ENCODE measurements at regions not wholly inside any gene's neighbourhood (a gene's known extent, or its start where the extent isn't known, plus 50 kb on each side); places are given as distances from the start of the nearest gene placed in this dataset.
"Not testable (repeated sequence)": the region's sequence is repeated elsewhere in the genome, so short reads cannot be mapped to it uniquely, and the experiment has no call there.

DNA sequence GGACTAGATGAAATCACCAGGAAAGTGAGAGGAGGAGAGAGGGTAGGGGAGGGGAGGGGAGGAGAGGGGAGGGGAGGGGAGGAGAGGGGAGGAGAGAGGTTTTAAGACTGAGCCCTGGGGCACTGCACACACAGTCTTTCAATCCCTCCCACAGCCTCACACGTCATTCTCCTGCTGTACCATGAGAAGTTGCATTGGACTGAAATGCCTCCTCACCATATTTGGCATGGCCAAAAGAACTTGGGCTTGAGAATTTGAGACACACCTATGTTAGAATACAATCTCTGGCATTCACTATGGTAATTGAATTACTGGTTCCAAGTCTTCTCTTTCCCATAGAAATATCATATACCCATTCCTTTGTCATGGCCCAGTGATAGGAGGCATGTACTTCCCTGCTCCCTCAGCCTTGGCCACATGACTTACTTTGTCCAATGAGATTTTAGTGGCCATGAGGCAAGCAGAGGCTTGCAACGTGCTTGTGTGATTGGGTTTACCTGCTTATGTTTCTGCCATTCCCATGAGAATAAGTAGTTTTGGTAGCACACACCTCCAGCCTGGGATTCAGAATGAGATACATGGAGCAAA lies 133.3 kb upstream of the SMARCA2 start:
- Histone ChIP-seq H3K36me3 (ENCODE audit: insufficient read depth, low read length) (no peaks in the 10 kb centered on the region), H3K4me1 (ENCODE audit: control insufficient read depth, insufficient read depth, low read length) (no peaks in the 10 kb centered on the region), H3K4me3 (ENCODE audit: low read length) (no peak overlapping the region), H3K9ac (ENCODE audit: low read depth, low read length) (no peak overlapping the region), H3K4me2 (ENCODE audit: low read length) (no peak overlapping the region), H3K9me3 (replicated peaks; ENCODE audit: low read length) (no peaks in the 10 kb centered on the region), H3K27me3 (ENCODE audit: control insufficient read depth, insufficient read depth, low read length) (no peaks in the 10 kb centered on the region)

- no peaks in the 10 kb centered on the region for H3K9me3 ChIP-seq (replicated peaks; ENCODE audit: low read length)
- no peak overlapping the region for H3K4me2 ChIP-seq (ENCODE audit: low read length)
- H3K27me3 ChIP-seq (ENCODE audit: control insufficient read depth, insufficient read depth, low read length), result no peaks in the 10 kb centered on the region
- no peak overlapping the region for H3K4me3 ChIP-seq (ENCODE audit: low read length)
- H3K36me3 ChIP-seq (ENCODE audit: insufficient read depth, low read length), result no peaks in the 10 kb centered on the region
- H3K4me1 ChIP-seq (ENCODE audit: control insufficient read depth, insufficient read depth, low read length), result no peaks in the 10 kb centered on the region
- no peak overlapping the region for H3K9ac ChIP-seq (ENCODE audit: low read depth, low read length)
These were observed 132.3 kb upstream of the SMARCA2 start for GRCh38 chr9:1882711-1883403.

DNA sequence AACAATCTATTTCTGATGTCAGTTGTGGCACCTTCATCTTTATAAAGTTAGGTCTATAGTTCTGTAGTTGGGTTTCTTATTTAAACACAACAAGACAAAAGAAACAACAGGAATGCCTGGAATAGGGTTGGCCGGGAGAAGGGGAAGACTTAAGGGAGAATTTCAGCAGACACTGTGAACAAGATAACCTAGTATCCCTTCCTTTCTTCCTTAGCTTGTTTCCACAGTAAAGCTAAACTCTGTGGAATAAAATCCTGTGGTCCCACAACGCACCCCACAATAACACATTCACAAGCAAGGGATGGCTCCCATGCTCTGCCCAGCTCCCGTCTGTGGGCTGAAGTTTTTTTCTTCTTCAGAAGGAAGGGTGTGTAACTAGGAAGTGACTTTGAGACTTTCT lies 124.9 kb upstream of the SMARCA2 start:
- H3K4me1 ChIP-seq (ENCODE audit: control insufficient read depth, insufficient read depth, low read length), result no peaks in the 10 kb centered on the region
- H3K36me3 ChIP-seq (ENCODE audit: insufficient read depth, low read length), result no peaks in the 10 kb centered on the region
- no peak overlapping the region for H3K4me3 ChIP-seq (ENCODE audit: low read length)
- no peak overlapping the region for H3K9ac ChIP-seq (ENCODE audit: low read depth, low read length)
- no peak overlapping the region for H3K4me2 ChIP-seq (ENCODE audit: low read length)
- no peaks in the 10 kb centered on the region for H3K9me3 ChIP-seq (replicated peaks; ENCODE audit: low read length)
- no peaks in the 10 kb centered on the region for H3K27me3 ChIP-seq (ENCODE audit: control insufficient read depth, insufficient read depth, low read length)

DNA sequence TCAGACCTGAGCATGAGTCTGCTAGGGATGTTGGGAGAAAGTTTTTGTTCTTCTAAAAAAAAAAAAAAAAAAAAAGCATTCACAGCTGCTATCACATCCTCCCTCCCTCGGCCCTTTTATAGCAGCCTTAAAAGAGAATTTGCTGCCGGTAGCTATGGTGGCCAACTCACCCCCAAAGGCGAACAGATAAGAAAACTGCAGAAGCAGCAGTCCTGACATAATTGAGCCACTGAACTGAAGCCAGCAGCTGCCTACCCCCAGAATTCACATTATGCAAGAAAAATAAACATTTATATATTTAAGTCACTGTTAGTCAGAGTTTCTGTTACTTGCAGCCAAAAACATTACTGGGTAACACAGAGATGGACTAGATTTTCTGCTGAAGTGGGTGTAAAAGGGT lies 124.3 kb upstream of the SMARCA2 start:
- H3K4me3 ChIP-seq (ENCODE audit: low read length), result no peak overlapping the region

GRCh38 chr9:1903080-1903704 lies 112.0 kb upstream of the SMARCA2 start:
- H3K4me1 ChIP-seq (ENCODE audit: control insufficient read depth, insufficient read depth, low read length); H3K4me3 ChIP-seq (ENCODE audit: low read length); H3K27me3 ChIP-seq (ENCODE audit: control insufficient read depth, insufficient read depth, low read length); H3K36me3 ChIP-seq (ENCODE audit: insufficient read depth, low read length); H3K9ac ChIP-seq (ENCODE audit: low read depth, low read length); H3K9me3 ChIP-seq (replicated peaks; ENCODE audit: low read length); H3K4me2 ChIP-seq (ENCODE audit: low read length): not testable (repeated sequence)

More for the DNA sequence above, 124.3 kb upstream of the SMARCA2 start:
- no peaks in the 10 kb centered on the region for H3K4me1 ChIP-seq (ENCODE audit: control insufficient read depth, insufficient read depth, low read length)
- H3K9me3 ChIP-seq (replicated peaks; ENCODE audit: low read length), result no peaks in the 10 kb centered on the region
- no peaks in the 10 kb centered on the region for H3K36me3 ChIP-seq (ENCODE audit: insufficient read depth, low read length)
- H3K9ac ChIP-seq (ENCODE audit: low read depth, low read length), result no peak overlapping the region
- no peaks in the 10 kb centered on the region for H3K27me3 ChIP-seq (ENCODE audit: control insufficient read depth, insufficient read depth, low read length)
- no peak overlapping the region for H3K4me2 ChIP-seq (ENCODE audit: low read length)

GRCh38 chr9:1907465-1907864 lies 107.7 kb upstream of the SMARCA2 start:
- no peak overlapping the region for H3K9ac ChIP-seq (ENCODE audit: low read depth, low read length)
- no peaks in the 10 kb centered on the region for H3K27me3 ChIP-seq (ENCODE audit: control insufficient read depth, insufficient read depth, low read length)
- no peak overlapping the region for H3K4me3 ChIP-seq (ENCODE audit: low read length)
- H3K36me3 ChIP-seq (ENCODE audit: insufficient read depth, low read length), result no peaks in the 10 kb centered on the region
- no peaks in the 10 kb centered on the region for H3K4me1 ChIP-seq (ENCODE audit: control insufficient read depth, insufficient read depth, low read length)
- no peaks in the 10 kb centered on the region for H3K9me3 ChIP-seq (replicated peaks; ENCODE audit: low read length)
- no peak overlapping the region for H3K4me2 ChIP-seq (ENCODE audit: low read length)

DNA sequence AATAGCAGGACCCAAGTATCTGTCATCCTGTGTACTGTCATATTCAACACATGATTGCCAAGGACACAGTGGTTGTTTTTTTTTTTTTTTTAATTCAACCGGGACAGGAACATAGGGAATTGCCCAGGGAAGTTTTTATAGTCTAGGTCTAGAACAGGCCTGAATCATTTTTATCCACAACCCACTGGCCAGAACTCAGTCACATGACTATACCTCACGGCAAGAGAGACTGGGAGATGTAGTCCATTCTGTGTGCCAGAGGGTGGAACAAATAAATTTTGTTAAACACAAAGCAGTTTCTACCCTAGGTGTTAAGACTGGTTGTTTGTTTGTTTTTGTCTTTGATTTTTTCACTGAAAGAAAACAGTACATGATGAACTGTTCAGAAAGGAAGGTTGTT lies 105.8 kb upstream of the SMARCA2 start:
- Histone ChIP-seq H3K4me2 (ENCODE audit: low read length) (no peak overlapping the region), H3K9ac (ENCODE audit: low read depth, low read length) (no peak overlapping the region), H3K27me3 (ENCODE audit: control insufficient read depth, insufficient read depth, low read length) (no peaks in the 10 kb centered on the region), H3K36me3 (ENCODE audit: insufficient read depth, low read length) (no peaks in the 10 kb centered on the region), H3K4me3 (ENCODE audit: low read length) (no peak overlapping the region), H3K4me1 (ENCODE audit: control insufficient read depth, insufficient read depth, low read length) (no peaks in the 10 kb centered on the region), H3K9me3 (replicated peaks; ENCODE audit: low read length) (no peaks in the 10 kb centered on the region)

DNA sequence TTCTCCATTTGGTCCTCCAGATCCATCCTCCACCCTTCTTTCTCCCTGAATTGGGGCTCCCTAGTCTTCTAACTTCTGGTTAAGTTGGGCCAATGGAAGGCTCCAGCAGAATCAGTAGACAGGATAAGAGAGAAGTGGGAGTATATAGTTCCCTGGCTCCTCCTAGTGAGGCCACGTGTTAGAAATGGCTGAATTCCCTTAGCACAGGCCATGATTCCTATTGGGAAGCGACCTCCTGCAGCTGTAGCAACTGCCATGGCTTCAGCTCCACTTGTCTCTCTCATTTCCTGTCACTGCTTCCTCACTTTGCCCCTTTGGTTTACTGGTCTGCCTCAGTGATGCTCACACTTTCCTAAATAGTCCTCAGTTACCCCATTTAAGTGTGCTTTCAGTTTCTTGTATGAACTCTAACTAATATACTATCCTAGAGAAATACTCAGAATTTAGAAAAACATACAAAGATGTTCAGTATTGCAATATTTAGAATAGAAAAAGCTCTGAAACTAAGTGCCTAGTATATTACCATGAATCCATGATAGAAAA lies 104.8 kb upstream of the SMARCA2 start:
- Histone ChIP-seq H3K9me3 (replicated peaks; ENCODE audit: low read length) (no peaks in the 10 kb centered on the region), H3K4me3 (ENCODE audit: low read length) (no peak overlapping the region), H3K4me2 (ENCODE audit: low read length) (no peak overlapping the region), H3K27me3 (ENCODE audit: control insufficient read depth, insufficient read depth, low read length) (no peaks in the 10 kb centered on the region), H3K9ac (ENCODE audit: low read depth, low read length) (no peak overlapping the region), H3K4me1 (ENCODE audit: control insufficient read depth, insufficient read depth, low read length) (no peaks in the 10 kb centered on the region), H3K36me3 (ENCODE audit: insufficient read depth, low read length) (no peaks in the 10 kb centered on the region)

GRCh38 chr9:1913631-1914330 lies 101.4 kb upstream of the SMARCA2 start:
- H3K9ac ChIP-seq (ENCODE audit: low read depth, low read length), result no peak overlapping the region
- H3K27me3 ChIP-seq (ENCODE audit: control insufficient read depth, insufficient read depth, low read length), result peaks cover 7% of the 10 kb centered on the region
- no peak overlapping the region for H3K4me3 ChIP-seq (ENCODE audit: low read length)
- no peaks in the 10 kb centered on the region for H3K4me1 ChIP-seq (ENCODE audit: control insufficient read depth, insufficient read depth, low read length)
- no peaks in the 10 kb centered on the region for H3K36me3 ChIP-seq (ENCODE audit: insufficient read depth, low read length)
- H3K4me2 ChIP-seq (ENCODE audit: low read length), result no peak overlapping the region
- no peaks in the 10 kb centered on the region for H3K9me3 ChIP-seq (replicated peaks; ENCODE audit: low read length)

GRCh38 chr9:1916095-1916494 lies 99.1 kb upstream of the SMARCA2 start:
- H3K4me2 ChIP-seq (ENCODE audit: low read length), result peak overlapping the region; percentile 10
- H3K9ac ChIP-seq (ENCODE audit: low read depth, low read length), result no peak overlapping the region
- peaks cover 7% of the 10 kb centered on the region for H3K27me3 ChIP-seq (ENCODE audit: control insufficient read depth, insufficient read depth, low read length)
- no peaks in the 10 kb centered on the region for H3K36me3 ChIP-seq (ENCODE audit: insufficient read depth, low read length)
- no peaks in the 10 kb centered on the region for H3K9me3 ChIP-seq (replicated peaks; ENCODE audit: low read length)
- H3K4me1 ChIP-seq (ENCODE audit: control insufficient read depth, insufficient read depth, low read length), result no peaks in the 10 kb centered on the region
- H3K4me3 ChIP-seq (ENCODE audit: low read length), result no peak overlapping the region

- no peak overlapping the region for H3K4me3 ChIP-seq (ENCODE audit: low read length)
These were observed 98.5 kb upstream of the SMARCA2 start for GRCh38 chr9:1916655-1917054.

More at GRCh38 chr9:1916655-1917054, 98.5 kb upstream of the SMARCA2 start:
- H3K4me1 ChIP-seq (ENCODE audit: control insufficient read depth, insufficient read depth, low read length), result no peaks in the 10 kb centered on the region
- no peaks in the 10 kb centered on the region for H3K9me3 ChIP-seq (replicated peaks; ENCODE audit: low read length)
- no peak overlapping the region for H3K9ac ChIP-seq (ENCODE audit: low read depth, low read length)
- H3K27me3 ChIP-seq (ENCODE audit: control insufficient read depth, insufficient read depth, low read length), result peaks cover 7% of the 10 kb centered on the region
- H3K4me2 ChIP-seq (ENCODE audit: low read length), result no peak overlapping the region
- no peaks in the 10 kb centered on the region for H3K36me3 ChIP-seq (ENCODE audit: insufficient read depth, low read length)
